OCI-LY3 (cell line): ENCODE measurements at regions not wholly inside any gene's neighbourhood (a gene's known extent, or its start where the extent isn't known, plus 50 kb on each side); places are given as distances from the start of the nearest gene placed in this dataset.

Experiments
- H2AFZ ChIP-seq: fragments of 200-600, 300-600 bp; shearing (Covaris generic); 2 replicates; pipeline ENCODE4 v1.6.0; 2014; ENCODE audit warnings: antibody characterized with exemption, low read depth, low read length
- H3K27ac ChIP-seq: fragments of 200-600, 300-600 bp; sonication (generic); 2 replicates; pipeline ENCODE4 v1.5.1; 2014; ENCODE audit warnings: mild to moderate bottlenecking, low read length, moderate library complexity, mixed read lengths
- H3K27me3 ChIP-seq: fragments of 200-600, 300-600 bp; sonication (generic); 2 replicates; pipeline ENCODE4 v1.6.1; 2014; ENCODE audit warnings: low read depth, low read length, mixed read lengths
- H3K36me3 ChIP-seq: fragments of 200-600, 300-600 bp; sonication (generic); replicated peaks from 2 replicates; pipeline ENCODE3; 2014; ENCODE audit warnings: low read depth, low read length, mixed read lengths
- H3K4me1 ChIP-seq: fragments of 300-600, 200-600 bp; sonication (generic); 2 replicates; pipeline ENCODE4 v1.6.1; 2014; ENCODE audit warnings: low read length, mixed read lengths
- H3K4me2 ChIP-seq: fragments of 200-600, 300-600 bp; sonication (generic); 2 replicates; pipeline ENCODE4 v1.6.1; 2014; ENCODE audit warnings: low read length, mixed read lengths
- H3K4me3 ChIP-seq: fragments of 300-600, 200-600 bp; sonication (generic); 2 replicates; pipeline ENCODE4 v1.5.1; 2014; ENCODE audit warnings: antibody characterized with exemption, mild to moderate bottlenecking, low read length, moderate library complexity
- H3K79me2 ChIP-seq: fragments of 300-600, 200-600 bp; shearing (Covaris generic); 2 replicates; pipeline ENCODE4 v1.6.1; 2014; ENCODE audit warnings: mild to moderate bottlenecking, low read length, mixed read lengths
- H3K9ac ChIP-seq: fragments of 300-600, 200-600 bp; shearing (Covaris generic); 2 replicates; pipeline ENCODE4 v1.6.0; 2014; ENCODE audit warnings: mild to moderate bottlenecking, low read length, moderate library complexity
- H3K9me3 ChIP-seq: fragments of 200-600, 300-600 bp; shearing (Covaris generic); 2 replicates; pipeline ENCODE4 v1.6.1; 2014; ENCODE audit warnings: low read length, mixed read lengths; ENCODE audit not compliant: insufficient read depth
- H4K20me1 ChIP-seq: fragments of 200-600, 300-600 bp; sonication (generic); 2 replicates; pipeline ENCODE4 v1.6.1; 2016; ENCODE audit warnings: low read length, mixed read lengths; ENCODE audit not compliant: insufficient read depth
- EZH2phosphoT487 ChIP-seq: fragments of 200-600 bp; shearing (Covaris generic); IDR thresholded peaks from 2 replicates; pipeline ENCODE4 v1.6.1; 2018; ENCODE audit warnings: antibody characterized with exemption, mixed run types, low read depth
- TF ChIP-seq, protein P1 (sequence below): fragments of 200-600, 300-600 bp; sonication (generic); IDR thresholded peaks from 2 replicates; pipeline ENCODE4 v1.5.1; 2014; ENCODE audit warnings: antibody characterized with exemption, low read length, low read depth

DNA sequence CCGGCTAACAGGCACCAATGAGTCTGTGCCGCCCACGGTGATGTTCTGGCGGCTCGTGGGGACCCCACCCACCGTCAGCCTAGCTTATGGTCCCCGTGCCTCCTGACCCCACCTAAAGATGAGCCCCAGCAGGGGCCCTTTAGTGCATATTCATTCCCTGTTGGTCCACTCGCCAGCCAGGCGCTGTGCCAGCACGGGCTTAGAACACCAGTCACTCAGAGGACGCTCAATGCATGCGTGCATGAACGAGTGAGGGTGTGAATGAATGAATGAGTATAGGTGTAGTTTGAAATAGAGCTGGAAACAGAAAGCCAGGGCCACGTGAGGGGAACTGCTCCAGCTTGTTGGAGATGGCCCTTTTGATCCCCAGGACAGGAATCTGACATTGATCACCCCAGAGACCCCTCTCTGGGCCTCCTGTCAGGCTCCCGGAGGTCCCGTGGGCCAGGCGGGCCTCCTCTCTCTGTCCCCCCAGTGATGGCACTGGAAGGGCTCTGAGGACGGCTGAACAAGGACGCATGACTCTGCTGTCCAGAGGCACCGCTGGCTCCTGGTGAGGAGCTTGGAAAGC is 193.9 kb upstream of the C14orf180 start:
- H3K9ac ChIP-seq: no peak overlapping the region
- H3K4me1 ChIP-seq: no peaks in the 10 kb centered on the region
- no peak overlapping the region for H3K4me2 ChIP-seq
- peaks cover 16% of the 10 kb centered on the region for H3K27me3 ChIP-seq
- no peak overlapping the region for H2AFZ ChIP-seq
- no peaks in the 10 kb centered on the region for H3K9me3 ChIP-seq
- TF ChIP-seq EZH2phosphoT487: no peak
- TF ChIP-seq, protein P1, sequence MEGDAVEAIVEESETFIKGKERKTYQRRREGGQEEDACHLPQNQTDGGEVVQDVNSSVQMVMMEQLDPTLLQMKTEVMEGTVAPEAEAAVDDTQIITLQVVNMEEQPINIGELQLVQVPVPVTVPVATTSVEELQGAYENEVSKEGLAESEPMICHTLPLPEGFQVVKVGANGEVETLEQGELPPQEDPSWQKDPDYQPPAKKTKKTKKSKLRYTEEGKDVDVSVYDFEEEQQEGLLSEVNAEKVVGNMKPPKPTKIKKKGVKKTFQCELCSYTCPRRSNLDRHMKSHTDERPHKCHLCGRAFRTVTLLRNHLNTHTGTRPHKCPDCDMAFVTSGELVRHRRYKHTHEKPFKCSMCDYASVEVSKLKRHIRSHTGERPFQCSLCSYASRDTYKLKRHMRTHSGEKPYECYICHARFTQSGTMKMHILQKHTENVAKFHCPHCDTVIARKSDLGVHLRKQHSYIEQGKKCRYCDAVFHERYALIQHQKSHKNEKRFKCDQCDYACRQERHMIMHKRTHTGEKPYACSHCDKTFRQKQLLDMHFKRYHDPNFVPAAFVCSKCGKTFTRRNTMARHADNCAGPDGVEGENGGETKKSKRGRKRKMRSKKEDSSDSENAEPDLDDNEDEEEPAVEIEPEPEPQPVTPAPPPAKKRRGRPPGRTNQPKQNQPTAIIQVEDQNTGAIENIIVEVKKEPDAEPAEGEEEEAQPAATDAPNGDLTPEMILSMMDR: no peak
- no peaks in the 10 kb centered on the region for H3K36me3 ChIP-seq
- no peak overlapping the region for H3K27ac ChIP-seq
- no peak overlapping the region for H3K4me3 ChIP-seq
- H4K20me1 ChIP-seq: no peaks in the 10 kb centered on the region
- no peaks in the 10 kb centered on the region for H3K79me2 ChIP-seq

DNA sequence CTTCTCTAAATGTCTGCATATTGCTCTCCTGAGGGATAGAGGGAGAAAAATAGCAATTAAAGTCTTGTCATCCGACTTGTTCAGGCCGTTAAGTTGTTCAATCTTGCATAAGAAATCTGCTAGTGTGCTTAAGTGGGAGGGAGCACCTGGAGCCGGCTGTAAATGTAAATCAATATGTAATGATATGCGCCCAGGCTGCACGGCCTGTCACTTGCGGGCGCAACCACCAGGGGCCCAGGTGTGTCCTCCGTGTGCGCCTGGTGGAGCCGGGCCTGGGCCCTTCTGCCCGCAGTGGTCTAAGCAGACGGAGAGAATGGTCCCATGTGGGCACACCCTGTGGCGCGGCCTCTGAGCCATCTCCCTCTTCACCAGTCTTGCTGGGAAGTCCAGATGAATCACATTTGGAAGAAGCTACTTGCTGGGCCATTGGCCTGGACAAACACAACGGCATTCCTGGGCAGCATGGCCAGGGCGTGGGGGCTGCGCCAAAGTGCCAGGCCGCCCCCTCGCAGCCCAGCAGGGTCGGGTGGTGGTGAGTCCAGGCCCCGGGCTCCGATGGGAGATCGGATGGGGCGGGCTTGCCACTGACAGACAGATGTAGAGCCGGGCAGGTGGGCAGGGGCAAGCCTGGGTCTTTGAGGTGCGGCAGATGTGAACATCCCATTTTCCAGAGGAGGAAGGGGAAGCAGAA is 193.3 kb upstream of the C14orf180 start:
- peaks cover 9% of the 10 kb centered on the region; the same call in 1 of the 2 replicates for H3K27me3 ChIP-seq

DNA sequence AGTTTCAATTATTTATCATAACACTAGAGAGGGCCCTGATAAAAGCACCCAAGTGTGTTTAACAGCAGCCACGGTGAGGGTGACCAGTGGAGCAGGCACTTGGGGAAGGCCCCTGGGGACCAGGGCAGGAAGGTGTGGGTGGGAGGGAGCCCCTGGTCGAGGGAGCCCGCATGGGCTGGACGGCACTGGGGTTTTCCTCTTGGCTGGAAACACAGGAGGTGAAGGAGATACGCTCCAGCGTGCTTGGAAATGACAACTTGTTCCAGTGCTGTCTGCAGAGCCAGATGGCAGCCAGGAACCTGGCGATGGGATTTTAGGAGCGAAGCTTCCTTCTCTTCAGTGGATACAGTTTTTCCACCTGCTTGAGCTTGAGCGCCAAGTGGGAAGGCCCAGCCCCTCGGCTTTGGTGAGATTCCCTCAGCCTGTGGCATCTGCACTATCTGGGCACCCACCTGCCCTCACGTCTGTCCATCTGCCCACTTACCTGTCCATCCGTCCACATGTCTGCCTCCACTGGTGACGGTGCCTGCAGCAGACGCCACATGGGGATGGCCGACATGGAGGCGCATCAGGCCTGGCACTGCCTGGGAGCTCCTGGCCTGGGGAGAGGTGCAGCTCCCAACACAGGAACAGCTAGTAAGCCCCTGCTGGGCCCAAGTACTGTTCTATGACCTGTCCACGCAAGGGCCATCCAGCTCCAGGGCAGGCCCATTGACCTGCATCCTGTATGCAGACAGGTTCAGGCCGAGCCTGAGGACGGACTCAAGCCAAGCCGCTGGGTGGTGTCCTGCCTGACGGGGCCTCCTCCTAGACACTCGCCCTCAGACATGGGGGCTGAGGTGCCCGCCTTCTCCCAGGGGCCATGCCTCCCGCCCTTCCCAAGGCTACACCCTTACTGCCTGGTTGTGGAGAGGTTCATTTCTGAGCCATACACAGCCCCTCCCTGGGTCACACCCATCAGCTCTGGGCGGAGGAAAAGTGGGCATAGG is 192.2 kb upstream of the C14orf180 start:
- H3K4me3 ChIP-seq: no peak overlapping the region
- H3K4me2 ChIP-seq: no peak overlapping the region
- TF ChIP-seq, protein P1: no peak
- no peak for TF ChIP-seq EZH2phosphoT487
- no peaks in the 10 kb centered on the region for H4K20me1 ChIP-seq
- H3K27ac ChIP-seq: no peak overlapping the region
- H3K36me3 ChIP-seq: no peaks in the 10 kb centered on the region
- H2AFZ ChIP-seq: no peak overlapping the region
- H3K4me1 ChIP-seq: no peaks in the 10 kb centered on the region
- H3K79me2 ChIP-seq: no peaks in the 10 kb centered on the region
- H3K9ac ChIP-seq: no peak overlapping the region
- H3K9me3 ChIP-seq: no peaks in the 10 kb centered on the region
- H3K27me3 ChIP-seq: 0 out of 2 replicates have a peak, but pooled peaks cover 1% of the 10 kb centered on the region

More for the DNA sequence above, 193.3 kb upstream of the C14orf180 start:
- Histone ChIP-seq H4K20me1 (no peaks in the 10 kb centered on the region), H3K4me1 (no peaks in the 10 kb centered on the region), H3K4me2 (no peak overlapping the region), H3K36me3 (no peaks in the 10 kb centered on the region), H3K79me2 (no peaks in the 10 kb centered on the region), H2AFZ (no peak overlapping the region), H3K4me3 (no peak overlapping the region), H3K27ac (no peak overlapping the region), H3K9ac (no peak overlapping the region), H3K9me3 (no peaks in the 10 kb centered on the region)
- TF ChIP-seq, protein P1: no peak
- TF ChIP-seq EZH2phosphoT487: no peak
